Endothelial cell of umbilical vein (primary cell): ENCODE measurements at regions not wholly inside any gene's neighbourhood (a gene's known extent, or its start where the extent isn't known, plus 50 kb on each side); places are given as distances from the start of the nearest gene placed in this dataset.

Experiments used
- BruUV-seq: library from RNA; stranded (reverse); fragments of 400-500 nt; replicated peaks from 2 replicates; lab custom pipeline; 2021; lab: Mats Ljungman, UMichigan
- CTCF ChIA-PET: fragments of 300-600, 350-600 bp; sonication (Branson Sonifier 250); formaldehyde crosslinking; loops from one replicate; lab custom pipeline; 2021; ENCODE audit warnings: antibody characterized with exemption, inconsistent platforms; lab: Charles Lee
- POLR2A ChIA-PET: fragments of 300-600, 350-600 bp; sonication (Branson Sonifier 250); formaldehyde crosslinking; loops from one replicate; lab custom pipeline; 2021; ENCODE audit warnings: antibody characterized with exemption, inconsistent platforms; lab: Charles Lee
- DNase-seq: peaks from one replicate; pipeline ENCODE4 v3.0.0-alpha.2; 2011; ENCODE audit warnings: low read depth, low spot score
- FAIRE-seq: peaks from 2 replicates; lab custom pipeline; 2011; peaks lifted over from hg19 to GRCh38; lab: Jason Lieb, UNC
- H2AFZ ChIP-seq: 2 replicates; pipeline ENCODE4 v1.6.0; 2012; ENCODE audit warnings: low read depth, low read length, control low read depth, inconsistent platforms
- H3K27ac ChIP-seq: 2 replicates; pipeline ENCODE4 v1.5.1; 2011; ENCODE audit warnings: low read depth, mild to moderate bottlenecking, control low read depth, low read length, moderate library complexity; ENCODE audit not compliant: insufficient read depth
- H3K27me3 ChIP-seq, 2 experiments: 2 replicates each; pipeline versions ENCODE4 v1.6.0 to v1.6.1; 2011; ENCODE audit warnings: low read length in 2 of 2, mixed read lengths in 1 of 2; ENCODE audit not compliant: control insufficient read depth in 2 of 2, insufficient read depth in 2 of 2
- H3K36me3 ChIP-seq, 2 experiments: 2 replicates in 1 of 2; 3 replicates in 1 of 2; pipeline ENCODE4 v1.5.1; 2011; ENCODE audit warnings: low read length in 2 of 2, mild to moderate bottlenecking in 1 of 2, moderate library complexity in 1 of 2; ENCODE audit not compliant: control insufficient read depth in 2 of 2, insufficient read depth in 2 of 2; ENCODE audit errors: extremely low read depth in 1 of 2
- H3K4me1 ChIP-seq: 3 replicates; pipeline ENCODE4 v1.5.1; 2011; ENCODE audit warnings: mild to moderate bottlenecking, low read length; ENCODE audit not compliant: control insufficient read depth, insufficient read depth; ENCODE audit errors: extremely low read depth
- H3K4me2 ChIP-seq: 2 replicates; pipeline ENCODE4 v1.6.1; 2011; ENCODE audit warnings: low read length, control low read depth, mixed read lengths; ENCODE audit not compliant: insufficient read depth
- H3K4me3 ChIP-seq, 3 experiments: fragments of 200-600 bp in 1 of 3; sonication (generic), shearing (Covaris generic) in 1 of 3; replicated peaks in 1 of 3; 2 replicates each; pipeline ENCODE4 v1.5.1; 2011 to 2016; ENCODE audit warnings: control low read depth in 3 of 3, low read length in 3 of 3, mild to moderate bottlenecking in 2 of 3, inconsistent platforms in 1 of 3, low read depth in 1 of 3, moderate library complexity in 1 of 3; ENCODE audit not compliant: insufficient read depth in 1 of 3
- H3K79me2 ChIP-seq: 2 replicates; pipeline ENCODE4 v1.6.0; 2012; ENCODE audit warnings: low read length, inconsistent platforms; ENCODE audit not compliant: control insufficient read depth, insufficient read depth
- H3K9ac ChIP-seq: replicated peaks from 2 replicates; pipeline ENCODE3; 2011; ENCODE audit warnings: low read length, control low read depth; ENCODE audit not compliant: insufficient read depth; ENCODE audit errors: extremely low read depth
- H3K9me1 ChIP-seq: replicated peaks from 3 replicates; pipeline ENCODE4 v1.6.0; 2011; ENCODE audit warnings: mild to moderate bottlenecking, low read length; ENCODE audit not compliant: control insufficient read depth, insufficient read depth; ENCODE audit errors: extremely low read depth
- H3K9me3 ChIP-seq: replicated peaks from 2 replicates; pipeline ENCODE4 v1.5.1; 2012; ENCODE audit warnings: low read length, inconsistent platforms; ENCODE audit not compliant: control insufficient read depth, insufficient read depth
- H4K20me1 ChIP-seq: replicated peaks from 2 replicates; pipeline ENCODE3; 2011; ENCODE audit warnings: mild to moderate bottlenecking, low read length; ENCODE audit not compliant: control insufficient read depth, insufficient read depth; ENCODE audit errors: extremely low read depth
- CTCF ChIP-seq, 2 donors: IDR thresholded peaks; 1 replicate in 1 of 2; 2 replicates in 1 of 2; pipeline ENCODE4 v1.5.1; 2011; ENCODE audit warnings: low read length in 2 of 2, mild to moderate bottlenecking in 2 of 2, moderate library complexity in 2 of 2, control low read depth in 1 of 2, inconsistent platforms in 1 of 2, low read depth in 1 of 2; ENCODE audit not compliant: insufficient read depth in 1 of 2; ENCODE audit errors: extremely low read depth in 1 of 2
- EZH2 ChIP-seq: IDR thresholded peaks from 2 replicates; pipeline ENCODE4 v1.6.1; 2012; ENCODE audit warnings: borderline replicate concordance, low read depth, mild to moderate bottlenecking, moderate library complexity, low read length, inconsistent platforms; ENCODE audit not compliant: severe bottlenecking
- FOS ChIP-seq: IDR thresholded peaks from 2 replicates; pipeline ENCODE4 v1.6.1; 2011; ENCODE audit warnings: mild to moderate bottlenecking, low read length, moderate library complexity, borderline replicate concordance; ENCODE audit not compliant: insufficient read depth
- POLR2AphosphoS5 ChIP-seq: IDR thresholded peaks from 2 replicates; pipeline ENCODE4 v1.6.1; 2012; ENCODE audit warnings: low read depth, mild to moderate bottlenecking, control low read depth, low read length, moderate library complexity; ENCODE audit not compliant: insufficient read depth
- dilution Hi-C: fragments of 300-500 bp; cut with MboI; formaldehyde crosslinking; loops from one replicate; pipeline ENCODE4 v1.15.0; 2019; ENCODE audit warnings: low sequenced_read_pairs; ENCODE audit not compliant: extremely low pct_ligation_motif_present
- intact Hi-C: fragments of 100-400 bp; cut with micrococcal nuclease; formaldehyde crosslinking; loops from one replicate; pipeline ENCODE4 v1.10.0; 2022

GRCh38 chr7:123054357-123055133 lies 59.0 kb upstream of the TAS2R16 start:
- intact Hi-C loops: loop anchor here (1.0 to 10.0 kb wide), 2 partner anchors 158 to 500 kb away; no protein-coding TSS in a partner anchor
- DNase-seq (peak; percentile 55), FAIRE-seq (peak; percentile 63)
- no peaks in the 10 kb centered on the region for H3K79me2 ChIP-seq
- ChIA-PET CTCF (interaction anchor here (0.9 to 1.9 kb wide), 7 partner anchors 25 to 251 kb away, joined by 3 to 12 read pairs (median 4); no protein-coding TSS in a partner anchor), POLR2A (no interaction called here)
- no peaks in the 10 kb centered on the region for H3K27me3 ChIP-seq
- no peaks in the 10 kb centered on the region for H4K20me1 ChIP-seq
- BruUV-seq: no TSS peak
- no peak overlapping the region for H3K4me2 ChIP-seq
- no peak overlapping the region for H3K9ac ChIP-seq
- no peak overlapping the region for H3K4me3 ChIP-seq
- H3K9me3 ChIP-seq: no peaks in the 10 kb centered on the region
- TF ChIP-seq POLR2AphosphoS5: no peak
- peak in 1 of 2 donors; percentile 44 for TF ChIP-seq CTCF (IDR thresholded peaks at IDR 0.05; ENCODE audit: extremely low read depth in 1 of 2, insufficient read depth in 1 of 2, low read depth in 1 of 2, low read length in 2 of 2)
- no peak overlapping the region for H3K27ac ChIP-seq
- H3K4me1 ChIP-seq: no peaks in the 10 kb centered on the region
- dilution Hi-C loops: no loop called here
- no peaks in the 10 kb centered on the region for H3K9me1 ChIP-seq
- H3K36me3 ChIP-seq: no peaks in the 10 kb centered on the region
- H2AFZ ChIP-seq: peak overlapping the region; percentile 15

GRCh38 chr7:123051916-123052315 lies 56.4 kb upstream of the TAS2R16 start:
- H3K4me2 ChIP-seq: no peak overlapping the region
- no peaks in the 10 kb centered on the region for H3K4me1 ChIP-seq
- BruUV-seq: no TSS peak
- FAIRE-seq: no peak
- POLR2A ChIA-PET: no interaction called here
- H3K9ac ChIP-seq: no peak overlapping the region
- H4K20me1 ChIP-seq: no peaks in the 10 kb centered on the region
- H3K27me3 ChIP-seq: no peaks in the 10 kb centered on the region
- no peak for DNase-seq
- H3K36me3 ChIP-seq: no peaks in the 10 kb centered on the region
- no peak overlapping the region for H2AFZ ChIP-seq
- CTCF ChIA-PET: no interaction called here
- no peaks in the 10 kb centered on the region for H3K9me1 ChIP-seq
- H3K27ac ChIP-seq: no peak overlapping the region
- TF ChIP-seq CTCF (IDR thresholded peaks at IDR 0.05; ENCODE audit: extremely low read depth in 1 of 2, insufficient read depth in 1 of 2, low read depth in 1 of 2, low read length in 2 of 2) (no peak), EZH2 (no peak), FOS (no peak)
- dilution Hi-C loops: no loop called here
- no peak overlapping the region for H3K4me3 ChIP-seq
- intact Hi-C loops: loop anchor here (10.0 kb wide), 1 partner anchor 497 kb away; no protein-coding TSS in a partner anchor
- no peaks in the 10 kb centered on the region for H3K79me2 ChIP-seq
- H3K9me3 ChIP-seq: no peaks in the 10 kb centered on the region
